Inferior parietal cortex (tissue), 1 donor: ENCODE measurements at regions not wholly inside any gene's neighbourhood (a gene's known extent, or its start where the extent isn't known, plus 50 kb on each side); places are given as distances from the start of the nearest gene placed in this dataset.
"Not testable (repeated sequence)": the region's sequence is repeated elsewhere in the genome, so short reads cannot be mapped to it uniquely, and the experiment has no call there.

ENCODE experiments used
- DNase-seq: peaks from one replicate; pipeline ENCODE4 v3.0.0-alpha.2; 2016; ENCODE audit errors: extremely low spot score

DNA sequence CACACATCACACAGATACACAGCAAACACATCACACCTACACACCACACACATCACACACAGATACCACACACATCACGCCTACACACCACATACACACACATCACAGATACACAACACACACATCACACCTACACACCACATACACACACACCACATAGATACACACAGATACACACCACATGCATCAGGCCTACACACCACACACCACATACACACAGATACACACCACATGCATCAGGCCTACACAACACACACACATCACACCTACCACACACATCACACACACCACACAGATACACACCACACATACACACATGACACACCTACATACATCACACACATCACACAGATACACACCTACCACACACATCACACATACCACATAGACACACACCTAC lies 158.8 kb downstream of the NDUFA10 start:
- no peak for DNase-seq

DNA sequence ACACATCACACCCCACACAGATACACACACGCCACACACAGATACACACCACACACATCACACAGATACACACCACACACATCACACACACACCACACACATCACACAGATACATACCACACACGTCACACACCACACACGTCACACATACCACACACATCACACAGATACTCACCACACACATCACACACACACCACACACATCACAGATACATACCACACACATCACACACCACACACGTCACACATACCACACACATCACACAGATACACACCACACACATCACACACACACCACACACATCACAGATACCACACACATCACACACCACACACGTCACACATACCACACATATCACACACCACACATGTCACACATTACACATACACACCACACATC lies 159.3 kb downstream of the NDUFA10 start:
- not testable (repeated sequence) for DNase-seq

DNA sequence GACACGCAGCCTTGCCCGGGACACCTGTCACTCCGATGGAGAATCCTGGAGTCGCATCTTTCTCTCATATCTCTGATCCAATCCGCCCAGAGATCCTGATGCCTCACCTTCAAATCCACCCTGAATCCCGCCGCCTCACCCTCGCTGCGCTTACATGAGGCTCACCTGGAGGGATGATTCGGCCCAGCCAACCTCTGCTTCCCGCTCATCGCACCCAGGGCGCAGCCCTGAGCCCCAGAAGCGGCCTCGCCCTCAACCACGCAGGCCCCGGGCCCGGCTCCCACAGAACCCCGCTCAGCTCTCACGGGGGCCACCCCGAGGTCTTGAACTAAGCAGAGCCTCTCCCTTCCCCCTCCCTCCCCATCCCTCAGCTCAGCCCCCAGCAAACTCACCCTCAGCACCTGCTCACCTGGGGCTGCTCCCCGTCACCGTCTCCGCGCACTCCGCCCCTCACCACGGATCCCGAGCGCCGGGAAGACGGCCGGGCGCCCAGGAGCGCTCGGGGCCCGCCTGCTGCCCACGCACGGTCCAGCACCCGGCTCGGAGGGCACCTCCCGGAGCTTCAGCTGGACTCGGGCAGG lies 160.0 kb downstream of the NDUFA10 start:
- DNase-seq = no peak

DNA sequence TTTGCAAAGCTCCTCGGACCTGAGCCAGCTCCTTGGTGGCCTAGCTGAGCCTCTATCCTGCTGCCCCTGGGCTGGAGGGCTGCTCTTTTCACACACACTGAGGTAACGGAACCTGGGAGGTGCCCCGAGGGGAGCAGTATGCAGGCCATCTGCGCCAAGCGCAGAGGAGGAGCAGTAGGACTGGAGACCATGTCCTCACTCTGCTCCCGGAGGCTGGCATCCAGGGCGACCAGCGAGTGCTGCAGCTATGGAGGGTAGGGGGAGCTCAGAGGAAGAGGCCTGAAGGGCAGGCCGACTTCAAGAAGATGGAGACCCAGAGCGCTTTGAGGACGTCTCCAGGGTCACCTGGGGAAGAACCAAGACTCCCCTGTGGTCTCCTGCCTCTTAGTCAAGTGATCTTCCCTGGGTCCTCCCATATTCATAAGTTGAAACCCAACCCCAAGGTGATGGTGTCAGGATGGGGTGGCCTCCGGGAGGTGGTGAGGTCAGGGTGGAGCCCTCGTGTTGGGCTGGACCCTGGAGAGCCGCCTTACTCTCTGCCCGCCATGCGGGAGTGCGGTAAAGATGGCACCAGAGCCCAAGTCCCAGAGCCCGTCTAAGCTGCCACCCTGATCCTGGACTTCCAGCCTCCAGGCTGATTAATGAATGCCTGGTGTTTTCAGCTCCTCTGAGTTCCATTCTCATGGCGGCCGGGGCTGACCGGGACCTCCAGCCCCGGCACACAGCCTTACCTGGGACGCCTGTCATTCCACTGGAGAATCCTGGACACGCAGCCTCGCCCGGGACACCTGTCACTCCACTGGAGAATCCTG lies 160.7 kb downstream of the NDUFA10 start:
- DNase-seq = no peak

DNA sequence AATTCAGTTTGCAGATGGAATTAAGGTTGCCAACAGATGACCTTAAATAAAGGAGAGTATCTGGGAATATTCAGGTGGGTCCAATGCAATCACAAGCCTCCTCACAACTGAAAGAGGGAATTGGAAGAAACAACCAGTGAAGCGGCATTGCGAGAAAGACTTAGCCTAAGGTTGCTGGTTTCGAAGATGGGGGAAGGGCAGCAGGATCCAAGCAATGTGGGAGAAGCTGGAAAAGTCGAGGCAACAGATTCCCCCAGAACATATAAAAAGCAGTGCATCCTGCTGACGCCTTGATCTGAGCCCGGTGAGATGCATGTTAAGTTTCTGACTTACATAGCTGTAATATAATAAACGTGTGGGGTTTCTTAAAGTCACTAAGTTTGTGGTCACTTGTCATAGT lies 162.5 kb downstream of the NDUFA10 start:
- no peak for DNase-seq

DNA sequence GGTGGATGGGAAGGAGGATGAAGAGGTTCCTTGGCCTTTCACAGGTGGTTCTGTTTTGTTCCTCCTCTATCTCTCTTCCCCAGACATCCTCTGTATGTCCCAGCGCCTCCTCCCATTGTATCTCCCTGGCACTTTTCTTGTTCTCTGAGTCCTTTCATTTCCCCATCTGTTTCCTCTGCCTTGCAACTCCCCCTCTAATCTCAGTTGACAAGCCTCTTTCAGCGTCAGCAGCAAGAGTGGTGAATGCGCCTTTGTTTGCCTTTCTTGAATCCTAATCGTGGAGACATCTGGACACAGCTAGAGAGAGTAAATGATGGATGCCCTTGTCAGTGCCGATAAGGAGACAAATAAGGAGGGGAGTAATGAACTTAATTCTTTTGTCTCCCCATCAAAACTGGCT lies 167.0 kb downstream of the NDUFA10 start:
- DNase-seq = peak; percentile 51

DNA sequence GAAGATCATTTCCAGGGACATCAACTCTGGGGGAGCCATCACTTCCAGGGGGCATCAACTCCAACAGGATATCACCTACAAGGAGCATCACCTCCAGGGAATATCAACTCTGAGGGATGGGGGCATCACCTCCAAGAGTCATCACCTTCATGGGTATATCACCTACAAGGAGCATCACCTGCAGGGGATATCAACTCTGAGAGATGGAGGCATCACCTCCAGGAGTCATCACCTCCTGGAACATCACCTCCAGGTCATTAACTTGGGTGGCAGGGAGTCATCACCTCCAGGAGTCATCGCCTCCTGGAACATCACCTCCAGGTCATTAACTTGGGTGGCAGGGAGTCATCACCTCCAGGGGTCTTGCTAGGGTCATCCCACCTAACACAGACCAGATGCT lies 167.6 kb downstream of the NDUFA10 start:
- DNase-seq = no peak

DNA sequence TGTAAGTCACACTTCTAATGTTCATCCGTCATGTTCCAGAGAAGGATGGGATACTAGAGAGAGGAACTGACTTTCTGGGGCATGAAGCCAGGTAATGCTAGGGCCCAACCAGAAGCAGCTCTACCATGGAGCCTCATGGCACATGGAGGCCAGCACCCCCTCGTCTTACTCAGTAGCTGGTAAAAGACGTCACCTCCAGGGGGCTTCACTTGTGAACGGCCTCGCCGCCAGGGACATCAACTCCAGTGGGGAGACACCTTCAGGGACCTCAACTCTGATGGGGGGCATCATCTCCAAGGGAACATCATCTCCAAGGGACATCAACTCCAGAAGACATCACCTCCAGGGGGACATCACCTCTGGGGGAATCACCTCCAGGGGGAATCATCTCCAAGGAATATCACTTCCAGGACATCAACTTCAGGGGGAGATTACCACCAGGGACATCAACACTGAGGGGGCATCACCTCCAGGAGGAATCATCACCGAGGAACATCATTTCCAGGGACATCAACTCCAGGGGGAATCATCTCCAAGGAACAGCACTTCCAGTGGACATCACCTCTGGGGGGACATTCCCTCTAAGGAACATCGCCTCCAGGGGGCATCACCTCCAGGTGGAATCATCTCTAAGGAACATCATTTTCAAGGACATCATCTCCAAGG lies 168.4 kb downstream of the NDUFA10 start:
- DNase-seq = no peak

DNA sequence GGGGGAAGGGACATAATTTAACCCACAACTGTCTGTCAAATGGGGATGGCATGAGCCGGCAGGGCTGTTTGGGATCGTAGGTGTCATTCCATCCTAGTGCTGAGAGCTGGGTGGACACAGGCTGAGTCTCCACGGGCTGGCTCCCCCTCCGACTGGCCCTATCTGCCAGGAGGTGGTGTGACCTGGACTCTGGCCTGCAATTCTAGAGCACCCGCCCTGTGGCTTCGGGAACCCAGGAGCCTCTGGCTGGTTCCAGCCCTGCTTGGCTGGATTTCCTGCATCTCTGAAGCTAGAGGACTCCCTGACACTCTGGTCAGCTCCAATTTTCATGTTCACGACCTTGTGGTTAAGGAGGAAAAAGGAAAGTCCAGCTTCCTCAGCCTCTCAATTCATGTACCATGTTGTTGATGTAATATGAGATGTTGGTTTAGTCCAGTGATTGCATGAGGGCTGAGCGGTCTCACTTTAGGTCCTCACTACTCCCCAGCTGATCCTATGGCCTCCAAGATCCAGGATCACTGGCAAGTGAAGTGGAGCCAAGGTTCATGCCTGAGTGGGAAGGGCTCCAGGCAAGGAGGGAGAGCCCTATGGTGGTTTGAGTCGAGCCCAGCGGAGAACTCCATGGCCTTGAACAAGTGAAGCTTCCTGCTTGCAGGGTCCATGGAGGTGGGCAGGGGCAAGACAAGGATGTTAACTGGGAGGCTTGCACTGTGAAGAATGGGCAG lies 169.1 kb downstream of the NDUFA10 start:
- DNase-seq = no peak

DNA sequence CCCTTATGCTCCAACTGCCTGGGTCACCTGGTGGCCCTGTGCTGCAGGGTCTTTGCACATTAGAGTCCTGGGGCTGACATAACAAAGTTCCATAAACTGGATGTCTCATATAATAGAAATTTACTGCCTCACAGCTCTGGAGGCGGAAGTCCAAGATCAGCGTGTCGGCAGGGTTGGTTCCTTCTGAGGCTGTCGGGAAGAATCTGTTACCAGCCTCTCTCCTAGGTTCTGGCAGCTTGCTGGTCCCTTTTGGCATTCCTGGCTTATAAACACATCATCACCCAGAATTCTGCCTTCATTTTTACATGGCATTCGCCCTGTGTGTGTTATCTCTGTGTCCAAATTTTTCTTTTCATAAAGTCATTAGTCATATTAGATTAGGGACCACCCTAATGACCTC lies 170.5 kb downstream of the NDUFA10 start:
- no peak for DNase-seq

DNA sequence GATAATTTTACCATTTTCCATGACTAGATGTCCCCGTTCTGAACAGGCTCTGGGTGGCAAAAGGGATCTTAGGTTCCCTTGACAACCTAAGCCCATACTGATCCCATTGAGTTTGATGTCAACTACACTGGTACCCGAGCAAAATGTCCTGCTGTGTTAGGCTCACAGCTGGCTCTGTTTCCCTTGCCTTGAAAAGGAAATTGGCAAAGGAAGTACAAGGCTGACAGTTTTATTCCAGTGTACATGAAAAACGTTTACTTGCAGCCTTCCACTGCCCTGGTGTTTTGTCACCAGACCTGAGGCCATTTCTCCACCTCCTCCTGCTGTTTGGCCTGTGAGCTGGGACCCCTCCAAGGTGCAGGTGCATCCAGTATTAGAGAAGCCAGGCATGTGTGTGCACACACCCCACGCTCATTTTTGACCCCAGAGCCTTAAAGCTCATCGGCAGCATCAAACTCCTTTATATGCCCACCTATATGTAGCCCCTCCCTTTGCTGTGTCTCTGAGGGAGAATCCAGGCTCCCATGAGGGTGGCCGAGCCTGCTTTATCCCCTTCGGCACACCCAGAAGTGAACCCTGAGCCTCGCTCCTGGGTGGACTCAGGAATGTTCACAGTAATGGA lies 171.3 kb downstream of the NDUFA10 start:
- no peak for DNase-seq

DNA sequence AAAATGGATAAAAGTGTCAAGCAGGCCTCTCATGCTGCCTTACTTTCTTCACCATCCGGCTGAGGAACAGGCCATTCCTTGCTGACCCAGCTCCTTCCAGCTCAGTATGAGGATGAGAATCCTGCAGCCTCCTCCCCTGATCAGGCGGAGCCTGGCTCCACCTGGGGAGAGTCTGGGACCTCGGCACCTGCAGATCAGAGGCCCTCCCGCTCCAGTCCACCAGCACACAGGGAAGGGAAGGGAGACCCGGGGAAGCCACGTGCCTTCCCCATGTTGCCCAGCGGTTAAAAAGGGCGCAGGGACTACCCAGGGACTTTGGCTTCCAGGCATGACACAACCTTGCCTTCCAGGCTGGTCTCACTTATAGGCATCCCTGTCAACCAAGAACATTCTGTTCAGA lies 172.0 kb downstream of the NDUFA10 start:
- DNase-seq = no peak

DNA sequence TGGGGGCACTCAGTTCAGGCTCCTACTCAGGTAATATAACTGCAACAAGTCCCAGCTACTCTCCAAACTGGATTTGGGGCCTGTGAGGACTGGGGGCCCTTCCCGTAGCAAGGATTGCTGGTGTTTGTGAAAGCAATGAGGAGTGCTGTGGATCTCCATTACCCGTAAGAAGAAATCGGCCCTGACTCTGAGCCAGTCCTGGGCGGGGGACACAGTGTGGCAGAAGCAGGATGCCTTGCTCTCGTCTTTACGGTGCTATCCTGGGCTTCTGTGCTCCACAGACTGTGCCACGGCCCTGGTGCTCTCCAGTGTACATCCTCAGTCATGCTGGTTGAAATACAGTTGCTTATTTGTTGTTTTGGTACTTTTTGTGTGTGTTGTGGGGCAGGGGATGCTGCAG lies 172.9 kb downstream of the NDUFA10 start:
- no peak for DNase-seq

DNA sequence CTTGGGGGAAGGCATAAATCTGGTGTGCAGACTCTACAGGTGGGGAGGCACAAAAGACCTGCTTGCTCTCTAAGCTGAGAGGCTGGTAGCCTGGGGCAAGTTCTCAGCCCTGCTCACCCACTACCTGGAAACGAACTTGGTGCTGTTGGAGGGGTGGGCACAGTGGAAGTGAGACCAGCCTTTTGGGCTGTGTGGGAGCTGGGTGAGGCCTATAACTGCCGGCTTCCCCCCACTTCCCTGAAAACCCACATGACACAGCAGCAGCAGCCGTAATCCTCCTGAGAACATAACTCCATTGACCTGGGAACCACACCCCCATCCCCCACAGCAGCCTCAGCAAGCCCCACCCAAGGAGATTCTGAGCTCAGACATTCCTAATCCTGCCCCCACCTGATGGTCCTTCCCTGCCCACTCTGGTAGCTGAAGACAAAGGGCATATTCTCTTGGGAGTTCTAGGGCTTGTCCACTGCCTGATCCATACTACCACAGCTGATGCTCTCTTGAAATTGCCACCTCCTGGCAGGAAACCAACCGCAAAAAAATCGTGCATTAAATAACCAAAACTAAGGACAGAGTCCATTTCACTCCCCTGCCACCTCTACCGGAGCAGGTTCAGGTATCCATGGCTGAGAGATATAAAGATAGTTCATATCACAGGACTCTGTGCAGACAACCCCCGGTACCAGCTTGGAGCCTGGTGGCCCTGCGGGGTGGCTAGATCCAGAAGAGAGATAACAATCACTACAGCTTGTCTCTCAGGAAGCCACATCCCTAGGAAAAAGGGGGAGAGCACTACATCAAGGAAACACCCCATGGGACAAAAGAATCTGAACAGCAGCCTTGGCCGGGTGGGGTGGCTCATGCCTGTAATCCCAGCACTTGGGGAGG lies 178.1 kb downstream of the NDUFA10 start:
- no peak for DNase-seq

DNA sequence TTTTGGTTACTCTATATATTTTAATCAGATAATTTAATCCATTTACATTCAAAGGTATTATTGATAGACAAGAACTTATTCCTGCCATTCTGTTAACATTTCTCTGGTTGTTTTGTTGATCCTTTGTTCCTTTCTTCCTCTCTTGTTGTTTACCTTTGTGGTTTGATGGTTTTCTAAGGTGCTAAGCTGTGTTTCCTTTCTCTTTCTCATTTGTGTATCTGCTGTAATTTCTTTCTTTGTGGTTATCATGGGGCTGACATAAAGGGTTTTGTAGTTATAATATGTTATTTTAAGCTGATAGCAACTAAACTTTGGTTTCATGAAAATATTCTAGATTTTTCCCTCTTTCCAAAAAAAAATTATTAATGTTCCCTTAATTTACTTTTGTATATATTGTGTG lies 179.2 kb downstream of the NDUFA10 start:
- no peak for DNase-seq

DNA sequence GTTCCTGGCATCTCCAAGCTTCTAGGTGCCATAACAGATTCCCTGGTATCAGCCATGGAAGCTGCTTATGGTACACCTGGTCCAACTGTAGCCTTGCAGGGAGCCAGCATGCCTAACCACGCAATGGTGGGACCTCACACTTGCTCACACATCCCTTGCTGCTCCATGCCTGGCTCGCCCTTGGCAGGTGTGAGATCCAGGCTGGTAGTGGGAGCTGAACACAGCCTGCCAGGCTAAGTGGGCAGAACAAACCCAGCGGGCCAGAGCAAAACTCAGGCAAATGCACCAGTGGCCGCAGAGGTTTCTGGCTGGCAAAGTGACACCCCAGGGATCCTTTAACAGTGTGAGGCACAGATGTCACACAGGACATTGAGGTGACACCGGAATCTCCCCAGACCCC lies 185.8 kb downstream of the NDUFA10 start:
- no peak for DNase-seq

DNA sequence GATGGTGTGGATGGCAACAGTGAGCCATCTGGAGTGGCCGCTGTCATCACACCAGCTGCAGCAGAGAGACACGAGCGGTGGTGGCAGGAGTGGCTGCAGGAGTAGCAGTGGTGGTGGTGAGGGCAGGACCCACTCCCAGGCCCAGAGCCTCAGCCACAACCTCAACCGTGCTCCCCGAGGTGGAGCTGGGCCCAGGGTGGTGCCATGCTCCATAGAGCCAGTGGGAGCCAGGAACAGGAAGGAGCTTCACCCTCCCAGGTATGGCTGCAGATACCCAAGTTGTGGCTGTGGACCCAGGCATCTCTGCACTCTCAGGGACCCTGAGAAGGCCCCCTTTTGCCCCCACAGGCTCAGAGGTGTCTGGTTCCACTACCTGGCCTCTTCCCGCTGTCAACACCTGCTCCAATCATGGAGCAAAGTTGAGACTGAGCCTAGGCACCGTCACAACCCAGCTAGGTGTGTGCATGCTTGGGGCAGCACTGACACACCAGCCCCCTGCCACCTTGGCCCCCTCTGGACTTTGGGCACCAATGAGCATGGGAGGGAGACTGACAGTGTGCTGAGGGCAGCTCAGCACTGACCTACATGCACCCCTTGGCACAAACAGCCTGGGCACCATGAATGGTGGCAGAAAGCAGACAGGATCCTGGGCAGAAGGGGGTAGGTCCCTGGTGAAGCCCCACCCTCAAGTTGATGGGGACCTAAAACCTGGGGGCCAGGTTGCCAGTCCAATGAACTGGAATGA lies 188.9 kb downstream of the NDUFA10 start:
- no peak for DNase-seq

DNA sequence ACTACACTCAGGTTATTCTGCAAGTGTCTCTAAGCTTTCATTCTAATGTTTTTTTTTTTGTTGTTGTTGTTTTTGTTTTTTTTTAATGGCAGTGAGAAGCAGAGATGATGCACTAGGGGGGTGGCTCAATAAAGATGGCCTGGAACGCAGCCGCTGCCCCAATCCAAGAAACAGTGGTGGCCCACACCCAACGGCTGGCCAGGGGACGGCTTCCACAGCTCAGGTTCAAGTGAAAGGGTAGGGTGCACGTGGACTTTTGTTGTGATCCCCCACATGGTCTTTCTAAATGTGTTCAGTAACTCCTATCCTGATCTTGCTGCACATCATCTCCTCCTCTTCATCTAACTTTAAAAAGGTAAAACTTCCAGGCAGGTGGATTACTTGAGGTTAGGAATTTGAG lies 190.1 kb downstream of the NDUFA10 start:
- DNase-seq = no peak

DNA sequence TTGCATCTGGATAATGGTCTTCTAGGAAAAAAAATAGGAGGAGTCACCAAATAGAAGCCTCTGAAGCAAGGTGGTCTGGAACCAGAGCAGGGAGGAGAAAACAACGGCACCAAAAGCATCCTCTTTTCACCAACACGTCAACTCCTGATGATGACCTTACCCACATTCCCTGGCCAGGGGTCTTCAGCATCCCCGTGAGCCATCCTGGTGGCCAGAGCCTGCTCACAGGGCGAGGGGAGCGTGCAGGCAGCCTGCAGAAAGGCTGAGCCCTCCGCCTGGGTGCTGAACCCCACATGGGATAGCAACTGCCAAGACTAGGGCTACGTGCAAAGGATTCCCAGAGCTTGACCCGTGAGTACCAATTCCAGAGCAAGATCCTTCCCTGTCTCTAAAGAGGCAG lies 191.0 kb downstream of the NDUFA10 start:
- DNase-seq = no peak
